AG04449 (cell line): ENCODE measurements at regions not wholly inside any gene's neighbourhood (a gene's known extent, or its start where the extent isn't known, plus 50 kb on each side); places are given as distances from the start of the nearest gene placed in this dataset.

Experiments
- CTCF ChIA-PET: fragments of 350-600 bp; formaldehyde crosslinking; extraction: SDS; loops from one replicate; lab custom pipeline; 2021; ENCODE audit warnings: antibody characterized with exemption; lab: Yijun Ruan, JAX
- POLR2A ChIA-PET: fragments of 400-600, 350-600 bp; formaldehyde crosslinking; extraction: SDS; loops from one replicate; lab custom pipeline; 2020; ENCODE audit warnings: antibody characterized with exemption, inconsistent platforms; lab: Yijun Ruan, JAX
- DNase-seq: peaks from one replicate; pipeline ENCODE4 v3.0.0-alpha.2; 2010; ENCODE audit warnings: low read depth, low spot score
- H3K4me3 ChIP-seq: 2 replicates; pipeline ENCODE4 v1.5.1; 2011; ENCODE audit warnings: low read depth, mild to moderate bottlenecking, control low read depth, low read length
- TF ChIP-seq, protein P1 (sequence below): IDR thresholded peaks from one replicate; pipeline ENCODE4 v1.5.1; 2011; ENCODE audit warnings: mild to moderate bottlenecking, moderate library complexity, low read length, control low read depth, inconsistent platforms; ENCODE audit not compliant: insufficient read depth; ENCODE audit errors: missing control alignments

DNA sequence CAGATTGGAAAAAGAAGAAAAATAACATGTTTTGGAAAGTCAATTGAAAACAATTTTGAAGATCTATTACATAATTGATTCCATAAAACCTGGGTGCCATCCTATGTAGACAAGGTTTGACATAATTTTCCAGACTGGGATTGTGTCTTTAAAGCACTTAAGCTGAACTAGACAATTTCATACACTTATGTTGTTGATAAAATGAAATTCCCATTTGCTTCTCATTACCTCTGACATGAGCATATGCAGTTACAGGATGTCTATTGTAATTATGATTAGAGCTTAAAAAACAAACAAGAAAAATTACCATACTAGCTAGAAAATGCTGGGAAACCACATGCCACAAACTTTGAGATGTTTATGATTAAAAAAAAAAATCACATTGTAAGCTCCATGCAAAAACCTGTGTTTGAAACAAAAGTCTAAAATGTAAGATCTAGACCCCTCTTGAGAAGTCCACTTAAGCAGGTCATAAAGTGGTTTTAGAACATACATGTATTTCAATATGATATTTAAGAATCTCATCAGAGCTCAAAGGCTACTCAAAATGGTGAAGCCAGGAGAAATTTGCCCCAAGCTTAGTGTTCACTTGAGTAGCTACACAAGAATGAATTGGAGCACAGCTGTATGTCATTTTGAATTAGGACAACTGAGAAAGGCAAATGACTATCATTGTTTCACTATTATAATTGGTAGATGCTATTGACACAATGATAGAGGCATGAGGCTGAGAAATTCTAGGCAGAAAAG is 181.1 kb upstream of the PABPC4L start:
- TF ChIP-seq, protein P1, sequence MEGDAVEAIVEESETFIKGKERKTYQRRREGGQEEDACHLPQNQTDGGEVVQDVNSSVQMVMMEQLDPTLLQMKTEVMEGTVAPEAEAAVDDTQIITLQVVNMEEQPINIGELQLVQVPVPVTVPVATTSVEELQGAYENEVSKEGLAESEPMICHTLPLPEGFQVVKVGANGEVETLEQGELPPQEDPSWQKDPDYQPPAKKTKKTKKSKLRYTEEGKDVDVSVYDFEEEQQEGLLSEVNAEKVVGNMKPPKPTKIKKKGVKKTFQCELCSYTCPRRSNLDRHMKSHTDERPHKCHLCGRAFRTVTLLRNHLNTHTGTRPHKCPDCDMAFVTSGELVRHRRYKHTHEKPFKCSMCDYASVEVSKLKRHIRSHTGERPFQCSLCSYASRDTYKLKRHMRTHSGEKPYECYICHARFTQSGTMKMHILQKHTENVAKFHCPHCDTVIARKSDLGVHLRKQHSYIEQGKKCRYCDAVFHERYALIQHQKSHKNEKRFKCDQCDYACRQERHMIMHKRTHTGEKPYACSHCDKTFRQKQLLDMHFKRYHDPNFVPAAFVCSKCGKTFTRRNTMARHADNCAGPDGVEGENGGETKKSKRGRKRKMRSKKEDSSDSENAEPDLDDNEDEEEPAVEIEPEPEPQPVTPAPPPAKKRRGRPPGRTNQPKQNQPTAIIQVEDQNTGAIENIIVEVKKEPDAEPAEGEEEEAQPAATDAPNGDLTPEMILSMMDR = no peak
- DNase-seq = no peak
- H3K4me3 ChIP-seq = no peak overlapping the region
- ChIA-PET CTCF (no interaction called here), POLR2A (no interaction called here)

DNA sequence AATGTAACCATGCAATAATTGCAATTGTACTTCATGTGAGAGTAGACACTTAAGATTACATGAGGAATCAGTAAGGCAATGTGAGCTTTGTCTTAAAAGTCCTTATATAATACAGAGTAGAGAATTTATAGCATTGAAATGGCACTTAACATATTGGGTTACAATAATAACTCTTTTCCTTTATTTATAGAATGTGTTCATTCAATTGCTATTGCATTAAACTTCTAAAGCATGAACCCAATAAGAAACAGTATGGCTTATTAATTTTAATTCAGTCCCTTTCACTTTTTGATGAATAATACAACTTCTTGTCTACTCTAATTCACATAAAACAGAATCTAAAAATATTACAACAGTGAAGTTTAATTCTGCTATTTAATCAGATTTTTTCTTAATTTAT is 174.2 kb upstream of the PABPC4L start:
- no peak for DNase-seq
- TF ChIP-seq, protein P1 = no peak
- POLR2A ChIA-PET = no interaction called here
- CTCF ChIA-PET = no interaction called here
- no peak overlapping the region for H3K4me3 ChIP-seq

DNA sequence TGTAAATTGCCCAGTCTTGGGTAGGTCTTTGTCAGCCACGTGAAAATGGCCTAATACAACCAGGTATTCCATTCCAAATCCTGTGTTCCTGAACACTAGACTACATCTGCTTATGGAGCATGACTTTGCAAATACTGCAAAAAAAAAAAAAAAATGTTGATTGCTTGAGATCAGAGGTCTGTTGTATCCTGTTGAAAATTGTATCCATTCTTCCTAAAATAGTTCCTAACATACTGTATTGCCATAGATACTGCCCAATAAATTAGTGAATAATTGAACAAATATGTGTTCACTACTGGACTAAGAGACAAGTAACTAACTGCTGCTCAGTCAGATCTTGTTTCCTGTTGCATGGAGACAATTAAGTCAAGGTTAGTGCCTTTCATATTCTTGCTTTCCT is 164.3 kb upstream of the PABPC4L start:
- H3K4me3 ChIP-seq = no peak overlapping the region
- POLR2A ChIA-PET = no interaction called here
- no peak for DNase-seq
- CTCF ChIA-PET = no interaction called here
- TF ChIP-seq, protein P1 = no peak

DNA sequence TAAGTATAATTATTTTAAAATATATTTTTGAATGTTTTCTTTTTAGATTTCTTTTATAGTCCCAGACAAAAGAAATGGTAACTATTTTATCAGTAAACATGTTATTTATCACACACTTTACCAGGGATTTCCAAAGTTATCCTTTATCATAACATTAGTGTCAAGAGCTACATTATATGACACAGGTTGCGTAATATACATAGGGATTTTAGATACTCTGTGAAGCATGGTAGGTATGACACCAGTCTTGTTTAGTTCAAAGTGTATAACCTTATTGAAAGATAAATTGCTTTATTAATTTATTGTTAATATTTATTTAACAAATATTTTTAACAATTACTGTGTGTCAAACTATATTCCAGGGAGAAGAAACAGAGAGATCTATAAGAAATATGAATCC is 163.3 kb upstream of the PABPC4L start:
- CTCF ChIA-PET = no interaction called here
- TF ChIP-seq, protein P1 = no peak
- no peak for DNase-seq
- no peak overlapping the region for H3K4me3 ChIP-seq
- POLR2A ChIA-PET = no interaction called here

DNA sequence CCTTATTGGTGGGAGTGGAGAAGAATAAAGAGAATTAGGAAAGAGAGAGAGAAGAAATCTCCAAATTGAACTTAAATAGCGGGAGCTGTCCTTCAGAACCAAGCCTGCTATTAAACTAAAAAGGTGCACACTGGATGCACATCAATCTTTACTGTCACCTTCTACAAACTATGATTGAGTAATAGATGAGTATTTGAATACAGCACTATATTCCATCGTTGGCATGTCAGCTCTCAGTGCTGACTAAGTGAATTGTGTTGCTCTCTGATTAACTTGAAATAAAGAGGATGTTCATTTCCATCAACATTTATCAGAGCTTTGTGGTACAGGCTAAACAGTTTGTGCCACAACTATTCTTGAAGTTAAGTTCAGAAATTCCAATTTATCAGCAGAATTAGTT is 143.7 kb upstream of the PABPC4L start:
- TF ChIP-seq, protein P1 = no peak
- CTCF ChIA-PET = no interaction called here
- H3K4me3 ChIP-seq = no peak overlapping the region
- POLR2A ChIA-PET = no interaction called here
- DNase-seq = no peak

DNA sequence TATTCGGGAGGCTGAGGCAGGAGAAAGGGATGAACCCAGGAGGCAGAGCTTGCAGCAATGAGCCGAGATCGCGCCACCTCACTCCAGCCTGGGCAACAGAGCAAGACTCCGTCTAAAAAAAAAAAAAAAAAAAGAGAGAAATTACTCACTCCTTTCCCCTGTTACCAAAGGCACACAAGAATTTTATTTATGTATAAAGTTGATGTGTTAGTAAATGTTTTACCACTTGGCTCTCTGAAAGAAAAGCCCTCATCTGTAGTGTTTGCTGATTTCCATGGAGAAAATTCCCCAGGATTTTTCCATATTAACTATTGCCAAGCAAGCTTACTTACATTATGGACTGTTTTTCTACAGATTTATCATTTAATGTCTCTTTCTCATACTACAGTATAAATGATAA is 142.1 kb upstream of the PABPC4L start:
- no peak overlapping the region for H3K4me3 ChIP-seq
- TF ChIP-seq, protein P1 = no peak
- DNase-seq = no peak
- ChIA-PET POLR2A (no interaction called here), CTCF (no interaction called here)
